Activated B cell treated with CpG ODN at 0.5 μM for 24 hours (primary cell): ENCODE measurements at regions not wholly inside any gene's neighbourhood (a gene's known extent, or its start where the extent isn't known, plus 50 kb on each side); places are given as distances from the start of the nearest gene placed in this dataset.
"Not testable (repeated sequence)": the region's sequence is repeated elsewhere in the genome, so short reads cannot be mapped to it uniquely, and the experiment has no call there.

Experiments
- ATAC-seq: fragments of 200-7000 bp; cut with Tn5 transposase; one replicate; pipeline ENCODE4 v1.10.0; 2021; ENCODE audit warnings: low read depth, mild to moderate bottlenecking, moderate library complexity
- CTCF ChIA-PET: fragments of 350-600 bp; sonication (Branson Sonifier 250); formaldehyde crosslinking; loops from one replicate; lab custom pipeline; 2021; ENCODE audit warnings: antibody characterized with exemption; lab: Charles Lee
- POLR2A ChIA-PET: fragments of 350-600 bp; sonication (Branson Sonifier 250); formaldehyde crosslinking; loops from one replicate; lab custom pipeline; 2021; ENCODE audit warnings: antibody characterized with exemption; lab: Charles Lee
- DNase-seq: peaks from one replicate; pipeline ENCODE4 v3.0.0; 2022
- H3K27ac Mint-ChIP-seq: one replicate; pipeline ENCODE4 v1.8.0; 2020; ENCODE audit warnings: mixed read lengths
- H3K27me3 Mint-ChIP-seq: one replicate; pipeline ENCODE4 v1.8.0; 2021; ENCODE audit warnings: mixed read lengths
- H3K36me3 Mint-ChIP-seq: one replicate; pipeline ENCODE4 v1.8.0; 2021; ENCODE audit warnings: low read depth, mixed read lengths
- H3K4me1 Mint-ChIP-seq: one replicate; pipeline ENCODE4 v1.8.0; 2021; ENCODE audit warnings: mixed read lengths
- H3K4me3 Mint-ChIP-seq: one replicate; pipeline ENCODE4 v1.8.0; 2020; ENCODE audit warnings: mild to moderate bottlenecking, mixed read lengths
- H3K9me3 Mint-ChIP-seq: one replicate; pipeline ENCODE4 v1.8.0; 2020; ENCODE audit warnings: mixed read lengths
- intact Hi-C: fragments of 100-400 bp; cut with micrococcal nuclease; formaldehyde crosslinking; loops from one replicate; pipeline ENCODE4 v1.15.1; 2024
- TF ChIP-seq, protein P1 (sequence below): fragments of 200-600 bp; IDR thresholded peaks from one replicate; pipeline ENCODE4 v1.8.0; 2022; ENCODE audit warnings: antibody characterized with exemption, mild to moderate bottlenecking

DNA sequence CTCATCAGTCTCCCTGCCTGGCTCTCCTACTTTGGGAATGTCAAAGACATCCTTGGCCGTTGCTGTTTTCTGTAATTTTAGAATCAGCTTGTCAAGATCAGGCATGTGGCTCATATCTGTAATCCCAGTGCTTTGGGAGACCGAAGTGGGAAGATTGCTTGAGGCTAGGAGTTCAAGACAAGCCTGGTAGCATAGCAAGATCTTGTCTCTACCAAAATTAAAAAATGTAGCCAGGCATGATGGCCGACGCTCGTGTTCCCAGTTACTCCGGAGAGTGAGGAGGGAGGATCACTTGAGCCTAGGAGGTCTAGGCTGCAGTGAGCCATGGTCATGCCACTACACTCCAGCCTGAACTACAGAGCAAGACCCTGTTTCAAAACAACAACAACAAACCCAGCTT, 144.0 kb upstream of the ATP10A start:
- intact Hi-C loops = no loop called here
- Mint-ChIP-seq H3K9me3 (peaks cover 3% of the 10 kb centered on the region), H3K4me1 (no peaks in the 10 kb centered on the region), H3K36me3 (no peaks in the 10 kb centered on the region), H3K27me3 (no peaks in the 10 kb centered on the region), H3K27ac (no peak overlapping the region), H3K4me3 (no peak overlapping the region)
- ATAC-seq (no peak), DNase-seq (no peak)
- ChIA-PET POLR2A (no interaction called here), CTCF (no interaction called here)
- TF ChIP-seq, protein P1, sequence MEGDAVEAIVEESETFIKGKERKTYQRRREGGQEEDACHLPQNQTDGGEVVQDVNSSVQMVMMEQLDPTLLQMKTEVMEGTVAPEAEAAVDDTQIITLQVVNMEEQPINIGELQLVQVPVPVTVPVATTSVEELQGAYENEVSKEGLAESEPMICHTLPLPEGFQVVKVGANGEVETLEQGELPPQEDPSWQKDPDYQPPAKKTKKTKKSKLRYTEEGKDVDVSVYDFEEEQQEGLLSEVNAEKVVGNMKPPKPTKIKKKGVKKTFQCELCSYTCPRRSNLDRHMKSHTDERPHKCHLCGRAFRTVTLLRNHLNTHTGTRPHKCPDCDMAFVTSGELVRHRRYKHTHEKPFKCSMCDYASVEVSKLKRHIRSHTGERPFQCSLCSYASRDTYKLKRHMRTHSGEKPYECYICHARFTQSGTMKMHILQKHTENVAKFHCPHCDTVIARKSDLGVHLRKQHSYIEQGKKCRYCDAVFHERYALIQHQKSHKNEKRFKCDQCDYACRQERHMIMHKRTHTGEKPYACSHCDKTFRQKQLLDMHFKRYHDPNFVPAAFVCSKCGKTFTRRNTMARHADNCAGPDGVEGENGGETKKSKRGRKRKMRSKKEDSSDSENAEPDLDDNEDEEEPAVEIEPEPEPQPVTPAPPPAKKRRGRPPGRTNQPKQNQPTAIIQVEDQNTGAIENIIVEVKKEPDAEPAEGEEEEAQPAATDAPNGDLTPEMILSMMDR = no peak

DNA sequence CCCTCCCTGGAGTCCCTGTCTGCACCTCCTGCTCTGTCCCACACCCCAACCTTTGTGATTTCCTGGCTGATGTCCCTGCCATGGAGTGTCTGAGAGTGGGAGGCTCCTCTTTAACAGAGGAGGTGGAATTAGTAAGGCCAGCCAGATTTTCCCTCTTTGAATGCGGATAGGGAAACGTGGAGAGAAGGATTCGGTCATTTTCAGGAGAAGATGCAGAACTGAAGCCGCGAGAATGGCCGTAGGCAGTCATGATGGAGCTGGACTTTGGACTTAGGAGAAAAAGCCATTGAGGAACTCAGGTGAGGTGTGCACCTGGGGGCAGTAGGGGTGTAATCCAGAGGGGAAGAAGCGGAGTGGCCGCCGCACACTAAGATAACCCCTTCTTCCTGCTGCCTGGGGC, 138.1 kb upstream of the ATP10A start:
- TF ChIP-seq, protein P1 = no peak
- H3K4me3 Mint-ChIP-seq = no peak overlapping the region
- intact Hi-C loops = no loop called here
- CTCF ChIA-PET = no interaction called here
- H3K36me3 Mint-ChIP-seq = no peaks in the 10 kb centered on the region
- POLR2A ChIA-PET = no interaction called here
- no peak for ATAC-seq
- no peaks in the 10 kb centered on the region for H3K9me3 Mint-ChIP-seq
- no peak overlapping the region for H3K27ac Mint-ChIP-seq
- no peak for DNase-seq
- H3K27me3 Mint-ChIP-seq = no peaks in the 10 kb centered on the region
- H3K4me1 Mint-ChIP-seq = no peaks in the 10 kb centered on the region

GRCh38 chr15:25993506-25993905, 130.4 kb upstream of the ATP10A start:
- no peak for DNase-seq
- no peaks in the 10 kb centered on the region for H3K36me3 Mint-ChIP-seq
- ATAC-seq = no peak
- no peaks in the 10 kb centered on the region for H3K27me3 Mint-ChIP-seq
- H3K4me1 Mint-ChIP-seq = no peaks in the 10 kb centered on the region
- CTCF ChIA-PET = no interaction called here
- intact Hi-C loops = no loop called here
- no peaks in the 10 kb centered on the region for H3K9me3 Mint-ChIP-seq
- POLR2A ChIA-PET = no interaction called here
- H3K4me3 Mint-ChIP-seq = no peak overlapping the region
- no peak overlapping the region for H3K27ac Mint-ChIP-seq
- TF ChIP-seq, protein P1 = no peak

DNA sequence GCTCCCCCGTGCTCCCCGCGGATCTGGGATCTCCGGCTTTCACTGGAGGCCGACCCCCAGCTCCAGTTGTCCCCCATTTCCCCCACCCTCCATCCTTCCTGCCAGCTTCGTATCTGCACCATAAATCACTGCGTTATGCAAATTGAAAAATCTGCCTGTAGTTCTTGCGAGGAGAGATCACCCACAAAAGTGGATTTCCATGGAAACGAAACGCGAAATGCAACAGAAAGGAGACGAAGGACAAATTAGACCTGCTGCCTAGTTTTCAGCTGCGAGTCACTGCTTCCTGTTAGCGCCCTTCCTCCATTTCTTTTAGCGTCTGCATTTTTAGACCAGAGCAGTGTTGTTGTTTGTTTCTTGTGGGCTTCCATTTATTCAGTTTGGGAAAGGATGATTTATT, 127.1 kb upstream of the ATP10A start:
- H3K4me3 Mint-ChIP-seq = no peak overlapping the region

DNA sequence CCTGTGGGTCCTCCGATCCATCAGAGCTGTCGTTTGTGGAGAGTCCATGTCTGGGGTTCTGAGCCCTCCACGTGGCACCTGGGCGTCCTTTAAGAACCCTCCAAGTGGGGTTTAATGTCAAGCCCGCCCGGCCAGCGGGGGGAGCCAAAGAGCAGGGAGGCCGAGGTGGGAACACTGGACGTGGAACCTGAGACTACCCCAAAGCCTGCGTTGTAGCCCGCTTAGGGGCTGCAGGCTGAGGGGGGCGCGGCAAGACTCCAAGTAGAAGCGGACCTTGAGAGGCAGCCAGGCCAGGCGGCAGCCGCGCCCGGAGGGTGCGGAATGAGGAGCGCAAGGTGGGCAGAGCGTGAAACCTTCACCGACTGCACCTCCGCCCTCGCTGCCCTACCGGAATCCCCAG, 126.2 kb upstream of the ATP10A start:
- TF ChIP-seq, protein P1 = no peak
- Mint-ChIP-seq H3K9me3 (no peaks in the 10 kb centered on the region), H3K36me3 (no peaks in the 10 kb centered on the region), H3K4me1 (no peaks in the 10 kb centered on the region), H3K27me3 (peaks cover 2% of the 10 kb centered on the region), H3K4me3 (no peak overlapping the region), H3K27ac (no peak overlapping the region)
- no peak for ATAC-seq
- intact Hi-C loops = no loop called here
- POLR2A ChIA-PET = no interaction called here
- DNase-seq = no peak
- CTCF ChIA-PET = no interaction called here

More for the DNA sequence above, 127.1 kb upstream of the ATP10A start:
- ChIA-PET POLR2A (no interaction called here), CTCF (no interaction called here)
- Mint-ChIP-seq H3K9me3 (no peaks in the 10 kb centered on the region), H3K27ac (no peak overlapping the region), H3K27me3 (no peaks in the 10 kb centered on the region), H3K36me3 (no peaks in the 10 kb centered on the region), H3K4me1 (no peaks in the 10 kb centered on the region)
- no peak for ATAC-seq
- TF ChIP-seq, protein P1 = no peak
- DNase-seq = no peak
- intact Hi-C loops = no loop called here

DNA sequence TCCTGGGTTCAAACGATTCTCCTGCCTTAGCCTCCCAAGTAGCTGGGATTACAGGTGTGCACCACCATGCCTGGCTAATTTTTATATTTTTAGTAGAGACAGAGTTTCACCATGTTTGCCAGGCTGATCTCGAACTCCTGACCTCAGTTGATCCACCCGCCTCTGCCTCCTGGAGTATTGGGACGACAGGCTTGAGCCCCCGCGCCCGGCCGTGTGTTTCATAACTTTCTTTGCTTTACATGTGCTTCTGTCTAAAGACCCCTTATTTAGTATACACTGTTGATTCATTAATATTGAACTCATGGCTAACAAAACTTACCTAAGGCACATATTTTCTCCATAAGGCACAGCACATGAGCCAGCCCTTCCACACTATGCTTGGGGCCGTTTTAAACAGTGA, 125.6 kb upstream of the ATP10A start:
- CTCF ChIA-PET, H3K36me3 Mint-ChIP-seq, POLR2A ChIA-PET, DNase-seq, intact Hi-C loops, H3K4me3 Mint-ChIP-seq, H3K4me1 Mint-ChIP-seq, H3K9me3 Mint-ChIP-seq, H3K27me3 Mint-ChIP-seq, ATAC-seq, H3K27ac Mint-ChIP-seq: not testable (repeated sequence)
